ENCODE measurements at regions not wholly inside any gene's neighbourhood (a gene's known extent, or its start where the extent isn't known, plus 50 kb on each side); places are given as distances from the start of the nearest gene placed in this dataset.

DNA sequence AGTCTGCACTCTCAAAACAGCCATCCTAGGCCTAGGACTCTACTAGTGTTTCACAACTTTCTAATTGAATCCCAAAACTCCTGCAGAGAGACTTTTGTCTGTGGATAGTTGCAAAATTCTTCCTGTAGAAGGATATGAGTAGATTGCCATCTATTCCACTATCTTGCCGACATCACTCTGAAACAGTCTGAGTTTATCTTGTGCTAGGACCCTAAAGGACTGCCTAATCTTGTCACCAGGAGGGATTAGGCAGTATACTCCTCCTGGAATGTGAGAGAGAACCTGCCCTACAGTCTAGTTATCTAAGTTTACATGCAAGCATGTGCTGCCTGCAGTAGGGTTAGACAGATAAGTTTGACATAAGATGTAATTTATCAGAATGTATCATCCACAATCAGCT is 1646.6 kb upstream of the PCDH7 start:
- FAIRE-seq (no peak), DNase-seq (no peak)
- Histone ChIP-seq H3K27ac (ENCODE audit: low read depth in 2 of 2, low read length in 2 of 2) (no peak overlapping the region), H3K9ac (ENCODE audit: low read length in 3 of 3) (no peak overlapping the region), H3K4me3 (ENCODE audit: low read length in 3 of 3) (no peak overlapping the region), H3K4me1 (ENCODE audit: control insufficient read depth in 2 of 3, insufficient read depth in 2 of 3, low read depth in 1 of 3, low read length in 3 of 3) (no peaks in the 10 kb centered on the region), H3K27me3 (ENCODE audit: control insufficient read depth, insufficient read depth, low read length) (no peaks in the 10 kb centered on the region), H3K36me3 (ENCODE audit: control insufficient read depth in 2 of 3, insufficient read depth in 3 of 3, low read length in 3 of 3) (no peaks in the 10 kb centered on the region), H3K9me3 (ENCODE audit: control insufficient read depth in 2 of 3, insufficient read depth in 1 of 3, low read length in 3 of 3) (no peaks in the 10 kb centered on the region)
- TF ChIP-seq, protein P1, sequence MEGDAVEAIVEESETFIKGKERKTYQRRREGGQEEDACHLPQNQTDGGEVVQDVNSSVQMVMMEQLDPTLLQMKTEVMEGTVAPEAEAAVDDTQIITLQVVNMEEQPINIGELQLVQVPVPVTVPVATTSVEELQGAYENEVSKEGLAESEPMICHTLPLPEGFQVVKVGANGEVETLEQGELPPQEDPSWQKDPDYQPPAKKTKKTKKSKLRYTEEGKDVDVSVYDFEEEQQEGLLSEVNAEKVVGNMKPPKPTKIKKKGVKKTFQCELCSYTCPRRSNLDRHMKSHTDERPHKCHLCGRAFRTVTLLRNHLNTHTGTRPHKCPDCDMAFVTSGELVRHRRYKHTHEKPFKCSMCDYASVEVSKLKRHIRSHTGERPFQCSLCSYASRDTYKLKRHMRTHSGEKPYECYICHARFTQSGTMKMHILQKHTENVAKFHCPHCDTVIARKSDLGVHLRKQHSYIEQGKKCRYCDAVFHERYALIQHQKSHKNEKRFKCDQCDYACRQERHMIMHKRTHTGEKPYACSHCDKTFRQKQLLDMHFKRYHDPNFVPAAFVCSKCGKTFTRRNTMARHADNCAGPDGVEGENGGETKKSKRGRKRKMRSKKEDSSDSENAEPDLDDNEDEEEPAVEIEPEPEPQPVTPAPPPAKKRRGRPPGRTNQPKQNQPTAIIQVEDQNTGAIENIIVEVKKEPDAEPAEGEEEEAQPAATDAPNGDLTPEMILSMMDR (IDR thresholded peaks at IDR 0.05; ENCODE audit: borderline replicate concordance, extremely low read depth, insufficient read depth): no peak
- intact Hi-C loops (cut with DNase I): no loop called here

DNA sequence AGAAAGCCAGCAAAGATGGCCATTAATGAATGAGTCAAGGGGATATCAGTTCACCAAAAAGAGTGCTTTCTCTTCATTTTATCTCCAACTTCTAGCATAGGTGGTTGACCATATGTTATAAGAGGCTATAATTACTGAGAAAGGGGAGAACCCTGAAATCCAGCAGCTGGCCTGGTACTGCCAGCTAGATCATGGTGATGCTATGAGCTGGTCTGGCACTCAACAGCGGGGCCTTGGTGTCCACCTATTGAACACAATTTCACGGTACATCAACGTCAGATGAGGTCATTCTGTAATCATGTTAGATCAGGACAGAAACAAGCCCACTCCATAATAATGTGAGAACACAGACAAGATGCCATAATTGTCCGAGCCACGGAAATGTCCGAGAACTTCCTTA is 1644.8 kb upstream of the PCDH7 start:
- intact Hi-C loops (cut with DNase I): no loop called here
- DNase-seq: no peak
- Histone ChIP-seq H3K27me3 (ENCODE audit: control insufficient read depth, insufficient read depth, low read length) (no peaks in the 10 kb centered on the region), H3K9me3 (ENCODE audit: control insufficient read depth in 2 of 3, insufficient read depth in 1 of 3, low read length in 3 of 3) (no peaks in the 10 kb centered on the region), H3K9ac (ENCODE audit: low read length in 3 of 3) (no peak overlapping the region), H3K4me1 (ENCODE audit: control insufficient read depth in 2 of 3, insufficient read depth in 2 of 3, low read depth in 1 of 3, low read length in 3 of 3) (no peaks in the 10 kb centered on the region), H3K27ac (ENCODE audit: low read depth in 2 of 2, low read length in 2 of 2) (no peak overlapping the region), H3K4me3 (ENCODE audit: low read length in 3 of 3) (no peak overlapping the region), H3K36me3 (ENCODE audit: control insufficient read depth in 2 of 3, insufficient read depth in 3 of 3, low read length in 3 of 3) (no peaks in the 10 kb centered on the region)
- TF ChIP-seq, protein P1 (IDR thresholded peaks at IDR 0.05; ENCODE audit: borderline replicate concordance, extremely low read depth, insufficient read depth): no peak
- no peak for FAIRE-seq

DNA sequence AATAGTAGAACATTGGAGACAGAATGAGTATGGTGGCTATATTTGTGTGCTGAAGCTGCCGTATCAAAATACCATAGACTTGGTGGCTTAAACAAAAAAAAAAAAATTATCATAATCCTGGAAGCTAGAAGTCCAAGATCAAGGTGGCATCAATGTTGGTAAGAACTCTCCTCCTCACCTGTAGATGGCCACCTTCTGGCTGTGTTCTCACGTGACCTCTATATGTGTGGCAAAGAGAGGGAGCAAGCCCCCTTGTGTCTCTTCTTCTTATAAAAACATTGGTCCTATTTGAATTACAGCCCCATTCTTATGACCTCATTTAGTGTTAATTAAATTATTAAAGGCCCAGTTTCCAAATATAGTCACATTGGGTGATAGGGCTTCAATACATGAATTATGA is 1640.9 kb upstream of the PCDH7 start:
- H3K27me3 ChIP-seq (ENCODE audit: control insufficient read depth, insufficient read depth, low read length): no peaks in the 10 kb centered on the region
- intact Hi-C loops (cut with DNase I): no loop called here

More for the DNA sequence above, 1640.9 kb upstream of the PCDH7 start:
- no peak overlapping the region for H3K27ac ChIP-seq (ENCODE audit: low read depth in 2 of 2, low read length in 2 of 2)
- H3K9me3 ChIP-seq (ENCODE audit: control insufficient read depth in 2 of 3, insufficient read depth in 1 of 3, low read length in 3 of 3): no peaks in the 10 kb centered on the region
- H3K36me3 ChIP-seq (ENCODE audit: control insufficient read depth in 2 of 3, insufficient read depth in 3 of 3, low read length in 3 of 3): no peaks in the 10 kb centered on the region
- FAIRE-seq: no peak
- no peaks in the 10 kb centered on the region for H3K4me1 ChIP-seq (ENCODE audit: control insufficient read depth in 2 of 3, insufficient read depth in 2 of 3, low read depth in 1 of 3, low read length in 3 of 3)
- no peak overlapping the region for H3K4me3 ChIP-seq (ENCODE audit: low read length in 3 of 3)
- no peak for DNase-seq
- no peak overlapping the region for H3K9ac ChIP-seq (ENCODE audit: low read length in 3 of 3)
- TF ChIP-seq, protein P1 (IDR thresholded peaks at IDR 0.05; ENCODE audit: borderline replicate concordance, extremely low read depth, insufficient read depth): no peak
